WTC11 (cell line): ENCODE measurements at regions not wholly inside any gene's neighbourhood (a gene's known extent, or its start where the extent isn't known, plus 50 kb on each side); places are given as distances from the start of the nearest gene placed in this dataset.

Experiments
- CREB1 ChIP-seq: sonication (generic); formaldehyde crosslinking; IDR thresholded peaks from 2 replicates; pipeline ENCODE4 v1.8.0; 2023; ENCODE audit warnings: mild to moderate bottlenecking, missing genetic modification reagents
- CTCF ChIP-seq: fragments of 200-600 bp; IDR thresholded peaks from 2 replicates; pipeline ENCODE4 v1.8.0; 2022; ENCODE audit warnings: antibody characterized with exemption
- FOXK1 ChIP-seq: sonication (generic); formaldehyde crosslinking; IDR thresholded peaks from 2 replicates; pipeline ENCODE4 v1.8.0; 2022; ENCODE audit warnings: mild to moderate bottlenecking, moderate library complexity, missing genetic modification reagents
- GABPB1 ChIP-seq: sonication (generic); formaldehyde crosslinking; IDR thresholded peaks from 2 replicates; pipeline ENCODE4 v1.8.1; 2023; ENCODE audit warnings: mild to moderate bottlenecking, missing genetic modification reagents
- GRHL2 ChIP-seq: fragments of 250-450 bp; sonication (Bioruptor Pico); IDR thresholded peaks from 2 replicates; pipeline ENCODE4 v1.8.0; 2022; ENCODE audit warnings: mild to moderate bottlenecking, moderate library complexity; ENCODE audit not compliant: insufficient replicate concordance, severe bottlenecking
- NFYB ChIP-seq: sonication (generic); formaldehyde crosslinking; conservative IDR thresholded peaks from 2 replicates; pipeline ENCODE4 v1.8.0; 2022; ENCODE audit warnings: low read depth, missing genetic modification reagents
- NR2C2 ChIP-seq: sonication (generic); formaldehyde crosslinking; IDR thresholded peaks from 2 replicates; pipeline ENCODE4 v1.8.0; 2022; ENCODE audit warnings: mild to moderate bottlenecking, missing genetic modification reagents
- ZNF263 ChIP-seq: sonication (generic); formaldehyde crosslinking; IDR thresholded peaks from 2 replicates; pipeline ENCODE4 v1.8.1; 2022; ENCODE audit warnings: low read depth, mild to moderate bottlenecking, moderate library complexity, missing genetic modification reagents
- ZSCAN18 ChIP-seq: fragments of 250-450 bp; sonication (Bioruptor Pico); IDR thresholded peaks from 2 replicates; pipeline ENCODE4 v2.1.2; 2022; ENCODE audit warnings: mild to moderate bottlenecking, moderate library complexity
- TF ChIP-seq, protein P1 (sequence below): sonication (generic); formaldehyde crosslinking; IDR thresholded peaks from 2 replicates; pipeline ENCODE4 v1.8.0; 2022; ENCODE audit warnings: mild to moderate bottlenecking, missing genetic modification reagents

GRCh38 chr13:80633251-80633650, 292.3 kb upstream of the SPRY2 start:
- TF ChIP-seq CTCF (no peak), ZNF263 (CRISPR knock-in tag) (no peak), FOXK1 (CRISPR knock-in tag) (no peak), NR2C2 (no peak), GABPB1 (no peak), ZSCAN18 (no peak), CREB1 (no peak), GRHL2 (CRISPR knock-in tag) (no peak), NFYB (CRISPR knock-in tag) (no peak)
- TF ChIP-seq, protein P1, sequence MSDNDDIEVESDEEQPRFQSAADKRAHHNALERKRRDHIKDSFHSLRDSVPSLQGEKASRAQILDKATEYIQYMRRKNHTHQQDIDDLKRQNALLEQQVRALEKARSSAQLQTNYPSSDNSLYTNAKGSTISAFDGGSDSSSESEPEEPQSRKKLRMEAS: no peak
